ENCODE measurements at regions not wholly inside any gene's neighbourhood (a gene's known extent, or its start where the extent isn't known, plus 50 kb on each side); places are given as distances from the start of the nearest gene placed in this dataset.

DNA sequence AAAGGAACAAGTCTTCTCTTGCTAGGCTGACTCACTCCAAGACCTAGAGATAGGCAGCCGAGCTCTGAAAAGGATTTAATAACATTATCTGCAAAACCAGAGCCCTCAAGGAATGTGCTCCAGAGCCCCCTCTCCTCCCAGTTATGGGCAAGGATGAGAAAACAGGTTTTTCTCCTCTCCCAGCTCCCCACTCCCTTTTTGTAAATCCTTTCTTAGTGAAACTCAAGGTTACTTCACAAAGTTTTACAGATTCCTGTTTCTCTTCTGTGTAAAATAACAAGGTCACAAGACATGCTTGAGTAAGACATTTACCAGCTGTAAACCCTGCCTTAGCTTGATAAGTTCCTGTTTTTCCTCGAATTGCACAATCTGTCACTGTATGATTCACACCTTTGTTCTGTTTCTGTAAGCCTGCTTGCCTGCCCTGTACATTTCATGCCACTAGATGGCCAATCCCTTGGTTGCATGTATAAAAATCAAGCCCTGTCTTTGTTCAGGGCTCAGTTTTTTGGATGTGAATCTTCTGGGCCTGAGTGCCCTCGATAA lies 489.4 kb downstream of the KCNA4 start:
- TF ChIP-seq, protein P1, sequence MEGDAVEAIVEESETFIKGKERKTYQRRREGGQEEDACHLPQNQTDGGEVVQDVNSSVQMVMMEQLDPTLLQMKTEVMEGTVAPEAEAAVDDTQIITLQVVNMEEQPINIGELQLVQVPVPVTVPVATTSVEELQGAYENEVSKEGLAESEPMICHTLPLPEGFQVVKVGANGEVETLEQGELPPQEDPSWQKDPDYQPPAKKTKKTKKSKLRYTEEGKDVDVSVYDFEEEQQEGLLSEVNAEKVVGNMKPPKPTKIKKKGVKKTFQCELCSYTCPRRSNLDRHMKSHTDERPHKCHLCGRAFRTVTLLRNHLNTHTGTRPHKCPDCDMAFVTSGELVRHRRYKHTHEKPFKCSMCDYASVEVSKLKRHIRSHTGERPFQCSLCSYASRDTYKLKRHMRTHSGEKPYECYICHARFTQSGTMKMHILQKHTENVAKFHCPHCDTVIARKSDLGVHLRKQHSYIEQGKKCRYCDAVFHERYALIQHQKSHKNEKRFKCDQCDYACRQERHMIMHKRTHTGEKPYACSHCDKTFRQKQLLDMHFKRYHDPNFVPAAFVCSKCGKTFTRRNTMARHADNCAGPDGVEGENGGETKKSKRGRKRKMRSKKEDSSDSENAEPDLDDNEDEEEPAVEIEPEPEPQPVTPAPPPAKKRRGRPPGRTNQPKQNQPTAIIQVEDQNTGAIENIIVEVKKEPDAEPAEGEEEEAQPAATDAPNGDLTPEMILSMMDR (IDR thresholded peaks at IDR 0.05; ENCODE audit: low read depth, low read length, missing control alignments): no peak
- no peak for DNase-seq (ENCODE audit: extremely low read depth, low read depth)
- H3K4me3 ChIP-seq (replicated peaks; ENCODE audit: low read depth, low read length): no peak overlapping the region

DNA sequence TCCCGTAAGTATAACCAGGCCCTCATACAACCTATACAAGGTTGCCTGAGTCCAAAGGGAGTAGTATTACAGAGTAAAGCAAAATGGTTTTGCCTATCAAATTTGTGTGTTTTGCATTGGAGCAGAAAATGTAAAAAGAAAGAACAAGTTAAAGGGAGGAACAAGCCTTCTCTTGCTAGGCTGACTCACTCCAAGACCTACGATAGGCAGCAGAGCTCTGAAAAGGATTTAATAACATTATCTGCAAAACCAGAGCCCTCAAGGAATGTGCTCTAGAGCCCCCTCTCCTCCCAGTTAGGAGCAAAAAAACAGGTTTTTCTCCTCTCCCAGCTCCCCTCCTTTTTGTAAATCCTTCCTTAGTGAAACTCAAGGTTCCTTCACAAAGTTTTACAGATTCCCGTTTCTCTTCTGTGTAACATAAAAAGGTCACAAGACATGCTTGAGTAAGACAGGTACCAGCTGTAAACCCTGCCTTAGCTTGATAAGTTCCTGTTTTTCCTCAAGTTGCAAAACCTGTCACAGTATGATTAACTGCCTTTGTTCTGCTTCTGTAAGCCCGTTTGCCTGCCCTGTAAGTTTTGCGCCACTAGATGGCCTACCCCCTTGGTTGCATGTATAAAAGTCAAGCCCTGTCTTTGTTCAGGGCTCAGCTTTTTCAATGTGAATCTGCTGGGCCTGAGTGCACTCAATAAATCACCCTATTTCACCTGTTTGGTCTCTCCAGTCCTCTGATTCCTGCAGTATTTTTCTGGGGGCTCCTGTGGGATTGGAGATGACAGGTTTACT lies 498.2 kb downstream of the KCNA4 start:
- no peak overlapping the region for H3K4me3 ChIP-seq (replicated peaks; ENCODE audit: low read depth, low read length)
- DNase-seq (ENCODE audit: extremely low read depth, low read depth): no peak
- TF ChIP-seq, protein P1 (IDR thresholded peaks at IDR 0.05; ENCODE audit: low read depth, low read length, missing control alignments): no peak

DNA sequence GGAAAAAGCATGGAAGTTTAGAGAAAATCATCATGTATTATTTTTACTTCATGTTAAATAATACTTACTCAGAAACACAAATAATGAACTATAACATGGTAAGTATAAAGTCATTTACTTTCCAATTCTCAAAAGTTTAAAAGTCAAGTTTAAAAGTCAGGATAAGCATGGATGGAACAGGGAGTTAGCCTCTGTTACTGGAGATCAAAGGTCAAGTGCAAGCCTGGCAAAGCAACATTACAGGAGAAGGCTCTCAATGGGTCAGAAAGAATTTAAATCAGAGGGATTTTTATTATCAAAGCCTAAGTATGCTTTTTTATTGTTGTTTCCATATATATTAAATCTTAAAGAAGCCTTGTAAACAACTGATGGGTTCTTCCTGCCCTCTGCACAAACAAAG lies 505.4 kb downstream of the KCNA4 start:
- H3K4me3 ChIP-seq (replicated peaks; ENCODE audit: low read depth, low read length): no peak overlapping the region
- DNase-seq (ENCODE audit: extremely low read depth, low read depth): no peak
- TF ChIP-seq, protein P1 (IDR thresholded peaks at IDR 0.05; ENCODE audit: low read depth, low read length, missing control alignments): no peak

DNA sequence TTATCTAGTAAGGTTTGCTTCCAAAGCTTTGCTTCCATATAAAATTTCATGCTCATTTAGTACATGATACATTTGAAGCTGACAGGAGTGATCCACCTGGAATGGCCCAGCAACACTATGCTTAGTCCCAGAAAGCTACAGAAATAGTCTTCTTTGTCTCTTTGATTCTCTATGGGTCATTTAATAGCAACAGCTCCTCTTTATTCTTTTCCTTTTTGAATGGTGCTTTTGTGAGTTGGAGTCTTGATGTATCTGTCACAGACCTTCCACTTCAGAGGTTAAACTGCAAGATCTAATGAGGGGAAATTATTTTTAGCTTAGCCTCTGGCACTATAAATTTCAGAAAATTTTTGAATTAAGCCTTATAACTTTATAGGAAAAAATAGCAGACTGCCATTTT lies 509.5 kb downstream of the KCNA4 start:
- TF ChIP-seq, protein P1 (IDR thresholded peaks at IDR 0.05; ENCODE audit: low read depth, low read length, missing control alignments): no peak
- no peak for DNase-seq (ENCODE audit: extremely low read depth, low read depth)
- H3K4me3 ChIP-seq (replicated peaks; ENCODE audit: low read depth, low read length): no peak overlapping the region

DNA sequence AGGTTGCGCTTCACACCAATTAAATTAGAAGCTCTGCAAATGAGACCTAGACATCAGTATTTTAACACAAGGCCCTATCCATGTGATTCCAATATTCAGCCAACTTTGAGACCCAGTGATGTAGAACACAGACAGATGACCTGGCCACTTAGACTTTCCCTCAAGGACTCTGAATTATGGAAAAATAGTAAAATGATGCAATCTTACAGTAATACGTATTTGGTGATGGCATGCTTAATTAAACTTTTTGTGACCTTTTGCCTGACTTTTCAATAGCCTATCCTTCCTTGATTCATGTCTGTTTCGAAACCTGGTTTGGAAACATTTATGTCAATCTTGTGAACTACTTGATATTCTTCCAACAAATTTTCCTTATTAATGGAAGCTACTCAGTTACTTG lies 521.2 kb downstream of the KCNA4 start:
- no peak for DNase-seq (ENCODE audit: extremely low read depth, low read depth)
- TF ChIP-seq, protein P1 (IDR thresholded peaks at IDR 0.05; ENCODE audit: low read depth, low read length, missing control alignments): no peak
- no peak overlapping the region for H3K4me3 ChIP-seq (replicated peaks; ENCODE audit: low read depth, low read length)

DNA sequence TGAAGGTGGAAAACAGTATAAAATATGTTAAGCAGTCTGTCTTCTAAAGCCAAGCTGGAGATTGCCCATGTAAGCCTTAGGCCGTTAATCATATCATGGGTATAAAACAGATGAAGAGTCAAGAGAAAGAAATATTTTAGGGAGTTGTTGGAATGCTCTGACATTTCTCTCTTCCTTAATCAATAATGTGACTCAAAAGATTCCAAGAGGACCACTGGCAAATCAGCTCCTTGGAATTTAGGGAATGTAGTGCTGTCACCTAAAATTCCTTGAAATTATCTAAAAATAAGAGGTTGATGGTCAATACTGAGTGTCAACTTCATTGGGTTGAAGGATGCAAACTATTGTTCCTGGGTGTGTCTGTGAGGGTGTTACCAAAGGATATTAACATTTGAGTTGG lies 525.9 kb downstream of the KCNA4 start:
- no peak overlapping the region for H3K4me3 ChIP-seq (replicated peaks; ENCODE audit: low read depth, low read length)
- TF ChIP-seq, protein P1 (IDR thresholded peaks at IDR 0.05; ENCODE audit: low read depth, low read length, missing control alignments): no peak
- DNase-seq (ENCODE audit: extremely low read depth, low read depth): no peak
